ENCODE measurements at regions not wholly inside any gene's neighbourhood (a gene's known extent, or its start where the extent isn't known, plus 50 kb on each side); places are given as distances from the start of the nearest gene placed in this dataset.

DNA sequence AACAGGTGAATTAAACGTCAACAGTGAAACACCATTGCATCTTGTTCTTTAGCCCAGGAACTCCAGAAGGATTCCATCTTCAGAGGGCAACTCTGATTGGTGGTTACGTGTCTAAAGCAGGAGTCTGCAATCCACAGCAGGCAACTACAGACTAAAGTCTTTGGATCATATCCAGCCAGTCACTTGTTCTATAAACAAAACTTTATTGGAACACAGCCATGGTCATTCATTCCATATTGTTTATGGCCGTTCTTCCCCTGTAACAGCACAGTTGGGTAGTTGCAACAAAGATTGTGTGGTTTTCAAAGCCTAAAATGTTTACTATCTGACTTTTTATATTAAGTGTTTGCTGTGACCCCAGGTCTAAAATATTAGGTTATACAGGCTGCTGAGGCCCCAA is 94.7 kb upstream of the IMMP2L start:
- TF ChIP-seq POLR2A (IDR thresholded peaks at IDR 0.05): no peak
- TF ChIP-seq, protein P1, sequence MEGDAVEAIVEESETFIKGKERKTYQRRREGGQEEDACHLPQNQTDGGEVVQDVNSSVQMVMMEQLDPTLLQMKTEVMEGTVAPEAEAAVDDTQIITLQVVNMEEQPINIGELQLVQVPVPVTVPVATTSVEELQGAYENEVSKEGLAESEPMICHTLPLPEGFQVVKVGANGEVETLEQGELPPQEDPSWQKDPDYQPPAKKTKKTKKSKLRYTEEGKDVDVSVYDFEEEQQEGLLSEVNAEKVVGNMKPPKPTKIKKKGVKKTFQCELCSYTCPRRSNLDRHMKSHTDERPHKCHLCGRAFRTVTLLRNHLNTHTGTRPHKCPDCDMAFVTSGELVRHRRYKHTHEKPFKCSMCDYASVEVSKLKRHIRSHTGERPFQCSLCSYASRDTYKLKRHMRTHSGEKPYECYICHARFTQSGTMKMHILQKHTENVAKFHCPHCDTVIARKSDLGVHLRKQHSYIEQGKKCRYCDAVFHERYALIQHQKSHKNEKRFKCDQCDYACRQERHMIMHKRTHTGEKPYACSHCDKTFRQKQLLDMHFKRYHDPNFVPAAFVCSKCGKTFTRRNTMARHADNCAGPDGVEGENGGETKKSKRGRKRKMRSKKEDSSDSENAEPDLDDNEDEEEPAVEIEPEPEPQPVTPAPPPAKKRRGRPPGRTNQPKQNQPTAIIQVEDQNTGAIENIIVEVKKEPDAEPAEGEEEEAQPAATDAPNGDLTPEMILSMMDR (IDR thresholded peaks at IDR 0.05): no peak
